ENCODE measurements at regions not wholly inside any gene's neighbourhood (a gene's known extent, or its start where the extent isn't known, plus 50 kb on each side); places are given as distances from the start of the nearest gene placed in this dataset.

- TF ChIP-seq CTCF (IDR thresholded peaks at IDR 0.05) (no peak), POLR2AphosphoS5 (IDR thresholded peaks at IDR 0.05) (no peak), POLR2A (IDR thresholded peaks at IDR 0.05) (no peak), EP300 (IDR thresholded peaks at IDR 0.05) (no peak)
Measured at GRCh38 chr1:10864776-10865175, 68.3 kb upstream of the CASZ1 start.
